ENCODE measurements at regions not wholly inside any gene's neighbourhood (a gene's known extent, or its start where the extent isn't known, plus 50 kb on each side); places are given as distances from the start of the nearest gene placed in this dataset.
A peak's percentile ranks its signal among the peaks of the same experiment; 100 is the strongest.

DNA sequence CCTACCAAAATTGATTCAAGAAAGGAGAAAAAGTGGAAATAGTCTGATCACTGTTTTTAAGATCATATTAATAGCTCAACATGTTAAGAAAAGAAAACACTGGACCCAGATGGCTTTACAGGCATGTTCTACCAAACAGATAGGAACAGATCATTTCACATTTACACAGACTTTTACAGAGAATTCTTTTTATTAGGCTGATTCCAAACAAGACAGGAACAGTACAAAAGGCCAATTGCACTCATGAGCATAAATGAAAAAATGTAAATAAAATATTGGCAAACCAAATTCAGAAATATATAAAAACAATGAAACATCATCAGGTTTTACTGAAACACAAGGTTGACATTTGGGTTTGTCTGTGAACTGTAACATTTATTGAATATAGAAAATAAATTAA lies 106.5 kb downstream of the WNT5A start:
- H3K27ac ChIP-seq (ENCODE audit: low read depth, low read length) = no peak overlapping the region
- DNase-seq (ENCODE audit: insufficient read length, low spot score, missing footprints) = no peak
- H3K4me1 ChIP-seq (ENCODE audit: insufficient read depth, low read length) = no peaks in the 10 kb centered on the region
- H3K79me2 ChIP-seq (ENCODE audit: insufficient read depth, low read length) = no peaks in the 10 kb centered on the region
- H3K27me3 ChIP-seq (ENCODE audit: insufficient read depth, low read length) = no peaks in the 10 kb centered on the region
- no peak overlapping the region for H3K4me2 ChIP-seq (ENCODE audit: insufficient read depth, low read length)
- no peak overlapping the region for H2AFZ ChIP-seq (ENCODE audit: low read length)
- no peak for TF ChIP-seq CTCF (IDR thresholded peaks at IDR 0.05; ENCODE audit: extremely low read depth, low read depth, low read length)
- H3K36me3 ChIP-seq (ENCODE audit: insufficient read depth, low read length) = no peaks in the 10 kb centered on the region
- no peaks in the 10 kb centered on the region for H3K9me3 ChIP-seq (ENCODE audit: low read depth, low read length)
- H4K20me1 ChIP-seq (ENCODE audit: insufficient read depth, low read length) = no peaks in the 10 kb centered on the region
- no peak overlapping the region for H3K4me3 ChIP-seq (ENCODE audit: insufficient read depth, low read length)

- Histone ChIP-seq H3K4me1 (ENCODE audit: insufficient read depth, low read length) (no peaks in the 10 kb centered on the region), H4K20me1 (ENCODE audit: insufficient read depth, low read length) (no peaks in the 10 kb centered on the region), H3K27me3 (ENCODE audit: insufficient read depth, low read length) (no peaks in the 10 kb centered on the region), H3K9me3 (ENCODE audit: low read depth, low read length) (no peaks in the 10 kb centered on the region), H3K79me2 (ENCODE audit: insufficient read depth, low read length) (no peaks in the 10 kb centered on the region), H3K27ac (ENCODE audit: low read depth, low read length) (no peak overlapping the region), H2AFZ (ENCODE audit: low read length) (no peak overlapping the region), H3K4me2 (ENCODE audit: insufficient read depth, low read length) (no peak overlapping the region), H3K4me3 (ENCODE audit: insufficient read depth, low read length) (no peak overlapping the region), H3K36me3 (ENCODE audit: insufficient read depth, low read length) (no peaks in the 10 kb centered on the region)
- DNase-seq (ENCODE audit: insufficient read length, low spot score, missing footprints) = no peak
- TF ChIP-seq CTCF (IDR thresholded peaks at IDR 0.05; ENCODE audit: extremely low read depth, low read depth, low read length) = no peak
These were observed 110.3 kb downstream of the WNT5A start for GRCh38 chr3:55376753-55377347.

DNA sequence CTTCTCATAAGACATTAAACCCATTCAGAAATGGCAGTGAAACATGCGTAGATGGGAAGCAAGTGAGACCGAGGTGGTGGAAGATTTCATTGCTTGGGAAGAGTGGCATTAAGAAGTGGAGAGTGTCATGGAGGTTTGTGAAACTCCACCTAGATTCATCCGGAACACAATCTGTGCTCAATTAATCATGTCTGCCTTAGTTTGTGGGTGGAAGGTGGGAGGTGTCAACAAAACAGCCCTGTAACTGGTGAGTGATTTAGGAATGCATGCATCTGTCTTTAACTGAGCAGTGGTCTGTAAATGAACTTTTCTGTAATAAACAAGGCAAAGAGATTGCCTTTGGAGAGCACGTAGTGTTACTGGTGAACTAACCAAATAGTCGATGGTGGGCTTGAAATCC lies 113.7 kb downstream of the WNT5A start:
- no peak for DNase-seq (ENCODE audit: insufficient read length, low spot score, missing footprints)

DNA sequence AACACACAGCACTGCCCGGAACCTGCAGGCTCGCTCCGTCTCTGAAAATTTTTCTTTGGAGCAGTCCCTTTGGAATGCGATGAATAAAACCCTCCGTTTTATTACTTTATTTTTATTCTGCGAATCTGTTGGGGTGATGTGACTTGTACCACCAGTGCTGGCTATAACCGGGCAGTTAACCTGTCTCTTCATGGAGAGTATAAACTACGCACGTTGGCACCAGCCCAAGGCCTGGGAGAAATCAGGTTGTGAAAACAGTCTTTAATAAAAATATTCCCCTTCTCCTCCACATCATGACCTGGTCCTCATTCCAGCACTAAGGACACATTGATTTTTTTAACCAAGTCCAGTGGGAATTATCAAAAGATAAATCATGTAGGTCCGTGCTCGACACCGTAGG lies 116.8 kb downstream of the WNT5A start:
- no peak overlapping the region for H3K27ac ChIP-seq (ENCODE audit: low read depth, low read length)
- no peak overlapping the region for H3K4me3 ChIP-seq (ENCODE audit: insufficient read depth, low read length)
- peak overlapping the region; percentile 6 for H3K4me2 ChIP-seq (ENCODE audit: insufficient read depth, low read length)
- DNase-seq (ENCODE audit: insufficient read length, low spot score, missing footprints) = no peak
- H3K79me2 ChIP-seq (ENCODE audit: insufficient read depth, low read length) = no peaks in the 10 kb centered on the region
- H3K27me3 ChIP-seq (ENCODE audit: insufficient read depth, low read length) = no peaks in the 10 kb centered on the region
- H3K4me1 ChIP-seq (ENCODE audit: insufficient read depth, low read length) = no peaks in the 10 kb centered on the region
- H3K36me3 ChIP-seq (ENCODE audit: insufficient read depth, low read length) = no peaks in the 10 kb centered on the region
- no peaks in the 10 kb centered on the region for H3K9me3 ChIP-seq (ENCODE audit: low read depth, low read length)
- no peaks in the 10 kb centered on the region for H4K20me1 ChIP-seq (ENCODE audit: insufficient read depth, low read length)
- no peak for TF ChIP-seq CTCF (IDR thresholded peaks at IDR 0.05; ENCODE audit: extremely low read depth, low read depth, low read length)
- H2AFZ ChIP-seq (ENCODE audit: low read length) = no peak overlapping the region

More for the DNA sequence above, 113.7 kb downstream of the WNT5A start:
- Histone ChIP-seq H3K79me2 (ENCODE audit: insufficient read depth, low read length) (no peaks in the 10 kb centered on the region), H3K4me3 (ENCODE audit: insufficient read depth, low read length) (no peak overlapping the region), H2AFZ (ENCODE audit: low read length) (no peak overlapping the region), H3K27me3 (ENCODE audit: insufficient read depth, low read length) (no peaks in the 10 kb centered on the region), H3K36me3 (ENCODE audit: insufficient read depth, low read length) (no peaks in the 10 kb centered on the region), H3K4me1 (ENCODE audit: insufficient read depth, low read length) (no peaks in the 10 kb centered on the region), H3K27ac (ENCODE audit: low read depth, low read length) (no peak overlapping the region), H3K4me2 (ENCODE audit: insufficient read depth, low read length) (no peak overlapping the region), H3K9me3 (ENCODE audit: low read depth, low read length) (no peaks in the 10 kb centered on the region), H4K20me1 (ENCODE audit: insufficient read depth, low read length) (no peaks in the 10 kb centered on the region)
- no peak for TF ChIP-seq CTCF (IDR thresholded peaks at IDR 0.05; ENCODE audit: extremely low read depth, low read depth, low read length)
